ENCODE measurements at regions not wholly inside any gene's neighbourhood (a gene's known extent, or its start where the extent isn't known, plus 50 kb on each side); places are given as distances from the start of the nearest gene placed in this dataset.
"Not testable (repeated sequence)": the region's sequence is repeated elsewhere in the genome, so short reads cannot be mapped to it uniquely, and the experiment has no call there.

- no peak overlapping the region for H3K4me3 ChIP-seq (ENCODE audit: low read depth, low read length)
- no peak for DNase-seq (ENCODE audit: low read depth, low spot score)
- in situ Hi-C loops (cut with HindIII; ENCODE audit: low sequenced_read_pairs): no loop called here
- no peak for TF ChIP-seq CTCF (IDR thresholded peaks at IDR 0.05; ENCODE audit: low read depth, low read length)
Measured at GRCh38 chr21:25458484-25458883, 148.8 kb downstream of the MRPL39 start.

GRCh38 chr21:25457946-25458345 is 149.3 kb downstream of the MRPL39 start:
- no peak overlapping the region for H3K4me3 ChIP-seq (ENCODE audit: low read depth, low read length)
- no peak for DNase-seq (ENCODE audit: low read depth, low spot score)
- in situ Hi-C loops (cut with HindIII; ENCODE audit: low sequenced_read_pairs): no loop called here
- no peak for TF ChIP-seq CTCF (IDR thresholded peaks at IDR 0.05; ENCODE audit: low read depth, low read length)

GRCh38 chr21:25457411-25457810 is 149.9 kb downstream of the MRPL39 start:
- in situ Hi-C loops (cut with HindIII; ENCODE audit: low sequenced_read_pairs): no loop called here
- DNase-seq (ENCODE audit: low read depth, low spot score): peak; percentile 85
- TF ChIP-seq CTCF (IDR thresholded peaks at IDR 0.05; ENCODE audit: low read depth, low read length): no peak
- H3K4me3 ChIP-seq (ENCODE audit: low read depth, low read length): no peak overlapping the region

GRCh38 chr21:25456672-25457071 is 150.6 kb downstream of the MRPL39 start:
- TF ChIP-seq CTCF (IDR thresholded peaks at IDR 0.05; ENCODE audit: low read depth, low read length): no peak
- in situ Hi-C loops (cut with HindIII; ENCODE audit: low sequenced_read_pairs): no loop called here
- peak; percentile 84 for DNase-seq (ENCODE audit: low read depth, low spot score)
- no peak overlapping the region for H3K4me3 ChIP-seq (ENCODE audit: low read depth, low read length)

GRCh38 chr21:25453524-25453923 is 153.8 kb downstream of the MRPL39 start:
- in situ Hi-C loops (cut with HindIII; ENCODE audit: low sequenced_read_pairs): no loop called here
- H3K4me3 ChIP-seq (ENCODE audit: low read depth, low read length): no peak overlapping the region
- no peak for DNase-seq (ENCODE audit: low read depth, low spot score)
- TF ChIP-seq CTCF (IDR thresholded peaks at IDR 0.05; ENCODE audit: low read depth, low read length): no peak

GRCh38 chr21:25449950-25450349 is 157.3 kb downstream of the MRPL39 start:
- DNase-seq (ENCODE audit: low read depth, low spot score): no peak
- in situ Hi-C loops (cut with HindIII; ENCODE audit: low sequenced_read_pairs): no loop called here
- H3K4me3 ChIP-seq (ENCODE audit: low read depth, low read length): no peak overlapping the region
- no peak for TF ChIP-seq CTCF (IDR thresholded peaks at IDR 0.05; ENCODE audit: low read depth, low read length)

- no peak for DNase-seq (ENCODE audit: low read depth, low spot score)
- in situ Hi-C loops (cut with HindIII; ENCODE audit: low sequenced_read_pairs): no loop called here
- TF ChIP-seq CTCF (IDR thresholded peaks at IDR 0.05; ENCODE audit: low read depth, low read length): no peak
Measured at GRCh38 chr21:25441835-25442234, 165.4 kb downstream of the MRPL39 start.

GRCh38 chr21:25437465-25437864 is 169.8 kb downstream of the MRPL39 start:
- DNase-seq (ENCODE audit: low read depth, low spot score); H3K4me3 ChIP-seq (ENCODE audit: low read depth, low read length); in situ Hi-C loops (cut with HindIII; ENCODE audit: low sequenced_read_pairs): not testable (repeated sequence)

More at GRCh38 chr21:25441835-25442234, 165.4 kb downstream of the MRPL39 start:
- no peak overlapping the region for H3K4me3 ChIP-seq (ENCODE audit: low read depth, low read length)
